ENCODE measurements at regions not wholly inside any gene's neighbourhood (a gene's known extent, or its start where the extent isn't known, plus 50 kb on each side); places are given as distances from the start of the nearest gene placed in this dataset.
A peak's percentile ranks its signal among the peaks of the same experiment; 100 is the strongest.

GRCh38 chr17:77281904-77282367 lies 141.2 kb downstream of the SEC14L1 start:
- peak overlapping the region; percentile 87 for H3K4me3 ChIP-seq (ENCODE audit: low read length)
- ChIA-PET POLR2A (ENCODE audit: unreplicated experiment) (interaction anchor here (1.1 kb wide), 1 partner anchor 27 kb away, joined by 16 read pairs; no protein-coding TSS in a partner anchor), CTCF (no interaction called here)
- peak overlapping the region; percentile 94 for H3K9ac ChIP-seq (ENCODE audit: low read length)
- peaks cover 22% of the 10 kb centered on the region for H4K20me1 ChIP-seq (ENCODE audit: low read length)
- DNase-seq (peak; percentile 70), ATAC-seq (no peak)
- no peak overlapping the region for H2AFZ ChIP-seq (ENCODE audit: low read length)
- TF ChIP-seq CTCF (conservative IDR thresholded peaks at IDR 0.05; ENCODE audit: low read depth, low read length) (no peak; the same call in 1 of the 2 replicates), EZH2phosphoT487 (IDR thresholded peaks at IDR 0.05; ENCODE audit: borderline replicate concordance, low read length) (no peak), EZH2 (IDR thresholded peaks at IDR 0.05; ENCODE audit: low read length, unreplicated experiment) (no peak)
- no TSS peak for BruUV-seq (replicated peaks)
- H3K79me2 ChIP-seq (ENCODE audit: low read length) = peaks cover 49% of the 10 kb centered on the region
- H3K9me3 ChIP-seq (ENCODE audit: low read length) = no peaks in the 10 kb centered on the region
- H3K36me3 ChIP-seq (ENCODE audit: low read depth, low read length) = peaks cover 4% of the 10 kb centered on the region
- intact Hi-C loops (cut with micrococcal nuclease) = loop anchor here (10.0 kb wide), 1 partner anchor 547 kb away; the partner anchor contains the start of genes MFSD11 and SRSF2
- H3K4me1 ChIP-seq (ENCODE audit: insufficient read depth, low read length) = peaks cover 60% of the 10 kb centered on the region
- H3K9me2 ChIP-seq (replicated peaks; ENCODE audit: low read length) = no peaks in the 10 kb centered on the region
- H3K27me3 ChIP-seq (ENCODE audit: low read length) = no peaks in the 10 kb centered on the region
- H3F3A ChIP-seq (ENCODE audit: low read length, unreplicated experiment) = peaks cover 16% of the 10 kb centered on the region
- peak overlapping the region; percentile 94 for H3K4me2 ChIP-seq (ENCODE audit: low read length)
- H3K27ac ChIP-seq (ENCODE audit: low read length) = peak overlapping the region; percentile 96

- TF ChIP-seq CTCF (conservative IDR thresholded peaks at IDR 0.05; ENCODE audit: low read depth, low read length) (no peak), EZH2 (IDR thresholded peaks at IDR 0.05; ENCODE audit: low read length, unreplicated experiment) (no peak), EZH2phosphoT487 (IDR thresholded peaks at IDR 0.05; ENCODE audit: borderline replicate concordance, low read length) (no peak)
- peak overlapping the region; percentile 94 for H3K4me2 ChIP-seq (ENCODE audit: low read length)
- no peaks in the 10 kb centered on the region for H3K9me3 ChIP-seq (ENCODE audit: low read length)
- H3K79me2 ChIP-seq (ENCODE audit: low read length) = peaks cover 57% of the 10 kb centered on the region
- peak; percentile 72 for DNase-seq
- H3K27ac ChIP-seq (ENCODE audit: low read length) = peak overlapping the region; percentile 96
- peaks cover 68% of the 10 kb centered on the region for H3K4me1 ChIP-seq (ENCODE audit: insufficient read depth, low read length)
- H2AFZ ChIP-seq (ENCODE audit: low read length) = no peak overlapping the region
- peak overlapping the region; percentile 87 for H3K4me3 ChIP-seq (ENCODE audit: low read length)
- H3K27me3 ChIP-seq (ENCODE audit: low read length) = no peaks in the 10 kb centered on the region
- peaks cover 20% of the 10 kb centered on the region for H3F3A ChIP-seq (ENCODE audit: low read length, unreplicated experiment)
- H3K9ac ChIP-seq (ENCODE audit: low read length) = peak overlapping the region; percentile 94
- intact Hi-C loops (cut with micrococcal nuclease) = loop anchor here (10.0 kb wide), 1 partner anchor 548 kb away; the partner anchor contains the start of genes MFSD11 and SRSF2
- ATAC-seq = no peak
- CTCF ChIA-PET = interaction anchor here (0.7 kb wide), 1 partner anchor 40 kb away, joined by 3 read pairs; no protein-coding TSS in a partner anchor
- BruUV-seq (replicated peaks) = TSS peak; percentile 30
- H3K9me2 ChIP-seq (replicated peaks; ENCODE audit: low read length) = no peaks in the 10 kb centered on the region
- POLR2A ChIA-PET (ENCODE audit: unreplicated experiment) = interaction anchor here (0.6 to 1.1 kb wide), 2 partner anchors 28 to 689 kb away, joined by 3 to 16 read pairs; no protein-coding TSS in a partner anchor
- H3K36me3 ChIP-seq (ENCODE audit: low read depth, low read length) = peaks cover 4% of the 10 kb centered on the region
- H4K20me1 ChIP-seq (ENCODE audit: low read length) = peaks cover 22% of the 10 kb centered on the region
These were observed 142.1 kb downstream of the SEC14L1 start for GRCh38 chr17:77282524-77283515.

Measured in PC-3 (cell line).